Dedifferentiated amniotic fluid mesenchymal stem cell (primary cell): ENCODE measurements at regions not wholly inside any gene's neighbourhood (a gene's known extent, or its start where the extent isn't known, plus 50 kb on each side); places are given as distances from the start of the nearest gene placed in this dataset.
"Not testable (repeated sequence)": the region's sequence is repeated elsewhere in the genome, so short reads cannot be mapped to it uniquely, and the experiment has no call there.

Experiments
- DNase-seq: peaks from one replicate; pipeline ENCODE4 v3.0.0-alpha.2; 2016; ENCODE audit errors: extremely low spot score

GRCh38 chr12:68478516-68479260 is 132.0 kb upstream of the RAP1B start:
- DNase-seq, result no peak

GRCh38 chr12:68479261-68479895 is 131.3 kb upstream of the RAP1B start:
- peak; percentile 95 for DNase-seq

GRCh38 chr12:68479896-68480291 is 130.8 kb upstream of the RAP1B start:
- peak; percentile 22 for DNase-seq

GRCh38 chr12:68480526-68480925 is 130.2 kb upstream of the RAP1B start:
- DNase-seq, result no peak

GRCh38 chr12:68481181-68481941 is 129.3 kb upstream of the RAP1B start:
- no peak for DNase-seq

GRCh38 chr12:68482014-68482413 is 128.7 kb upstream of the RAP1B start:
- DNase-seq, result no peak

GRCh38 chr12:68482660-68483059 is 128.0 kb upstream of the RAP1B start:
- DNase-seq, result no peak

GRCh38 chr12:68483592-68484383 is 126.9 kb upstream of the RAP1B start:
- DNase-seq, result peak; percentile 42

- DNase-seq, result not testable (repeated sequence)
Measured at GRCh38 chr12:68484578-68484977, 126.1 kb upstream of the RAP1B start.

GRCh38 chr12:68486449-68486848 is 124.2 kb upstream of the RAP1B start:
- not testable (repeated sequence) for DNase-seq

GRCh38 chr12:68487721-68488309 is 122.9 kb upstream of the RAP1B start:
- DNase-seq, result no peak

- no peak for DNase-seq
Measured at GRCh38 chr12:68489273-68489672, 121.4 kb upstream of the RAP1B start.

GRCh38 chr12:68490476-68490875 is 120.2 kb upstream of the RAP1B start:
- no peak for DNase-seq

GRCh38 chr12:68491204-68491960 is 119.3 kb upstream of the RAP1B start:
- DNase-seq, result no peak

- peak; percentile 35 for DNase-seq
Measured at GRCh38 chr12:68495336-68496070, 115.2 kb upstream of the RAP1B start.

- no peak for DNase-seq
Measured at GRCh38 chr12:68497107-68497506, 113.6 kb upstream of the RAP1B start.

- no peak for DNase-seq
Measured at GRCh38 chr12:68497702-68498101, 113.0 kb upstream of the RAP1B start.

GRCh38 chr12:68498736-68499135 is 112.0 kb upstream of the RAP1B start:
- no peak for DNase-seq

GRCh38 chr12:68499616-68500015 is 111.1 kb upstream of the RAP1B start:
- no peak for DNase-seq

GRCh38 chr12:68501226-68501625 is 109.5 kb upstream of the RAP1B start:
- no peak for DNase-seq
